Cardiac muscle cell (in vitro differentiated cells and primary cell): ENCODE measurements at regions not wholly inside any gene's neighbourhood (a gene's known extent, or its start where the extent isn't known, plus 50 kb on each side); places are given as distances from the start of the nearest gene placed in this dataset.

ENCODE experiments used
- DNase-seq, 2 donors: peaks; one replicate each; pipeline versions ENCODE4 v3.0.0 to v3.0.0-alpha.2; 2010 to 2017; ENCODE audit warnings: low read depth in 1 of 2, low spot score in 1 of 2
- H3K27ac ChIP-seq: fragments of 200-600 bp; sonication (generic); 2 replicates; pipeline ENCODE4 v1.5.1; 2016
- H3K27me3 ChIP-seq: fragments of 200-600 bp; sonication (generic); 2 replicates; pipeline ENCODE4 v1.6.0; 2016; ENCODE audit warnings: control low read depth
- H3K36me3 ChIP-seq: fragments of 200-600 bp; sonication (generic); 2 replicates; pipeline ENCODE4 v1.5.1; 2016; ENCODE audit warnings: control low read depth
- H3K4me1 ChIP-seq: fragments of 200-600 bp; sonication (generic); 2 replicates; pipeline ENCODE4 v1.8.1; 2017; ENCODE audit warnings: low read depth, mild to moderate bottlenecking, mixed run types
- H3K4me3 ChIP-seq: fragments of 200-600 bp; sonication (generic); 2 replicates; pipeline ENCODE4 v1.5.1; 2016; ENCODE audit warnings: mild to moderate bottlenecking
- H3K9me3 ChIP-seq: fragments of 200-600 bp; sonication (generic); 2 replicates; pipeline ENCODE4 v1.5.1; 2017; ENCODE audit warnings: low read depth, mild to moderate bottlenecking, control low read depth
- TF ChIP-seq, protein P1 (sequence below): IDR thresholded peaks from 2 replicates; pipeline ENCODE4 v1.5.1; 2012; ENCODE audit warnings: low read depth, mild to moderate bottlenecking, low read length

DNA sequence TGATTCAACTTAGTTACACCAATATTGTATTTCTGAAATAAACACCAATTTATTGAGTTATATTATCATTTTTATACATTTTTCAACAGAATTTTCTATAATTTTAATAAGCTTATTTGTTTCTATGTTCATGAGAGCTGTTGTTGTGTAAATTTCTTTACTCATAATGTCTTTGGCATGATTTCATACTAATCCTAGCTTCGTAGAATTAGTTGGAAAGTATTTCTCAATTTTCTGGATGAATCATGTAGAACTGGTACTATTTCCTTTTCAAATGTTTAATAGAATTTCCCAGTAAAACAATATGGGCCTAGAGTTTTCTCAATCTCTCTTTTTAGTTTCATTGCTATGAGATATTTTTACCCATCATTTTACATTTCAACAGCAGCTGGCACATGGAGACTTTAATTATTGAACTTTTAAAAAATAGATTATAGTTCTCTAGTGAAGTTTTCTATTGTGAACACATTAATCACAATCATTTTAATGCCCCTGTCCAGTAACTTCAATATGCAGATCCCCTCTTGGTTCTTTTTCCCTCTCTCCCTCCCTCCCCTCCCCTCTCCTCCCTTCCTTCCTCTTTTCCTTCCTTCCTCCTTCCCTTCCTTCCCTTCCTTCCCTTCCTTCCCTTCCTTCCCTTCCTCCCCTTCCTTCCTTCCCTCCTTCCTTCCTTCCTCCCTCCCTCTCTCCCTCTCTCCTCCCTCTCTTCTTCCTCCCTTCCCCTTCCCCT is 1357.1 kb downstream of the ZPLD1 start:
- Histone ChIP-seq H3K36me3 (no peaks in the 10 kb centered on the region), H3K27ac (no peak overlapping the region), H3K4me1 (peaks cover 4% of the 10 kb centered on the region), H3K27me3 (no peaks in the 10 kb centered on the region), H3K9me3 (no peaks in the 10 kb centered on the region), H3K4me3 (no peak overlapping the region)
- TF ChIP-seq, protein P1, sequence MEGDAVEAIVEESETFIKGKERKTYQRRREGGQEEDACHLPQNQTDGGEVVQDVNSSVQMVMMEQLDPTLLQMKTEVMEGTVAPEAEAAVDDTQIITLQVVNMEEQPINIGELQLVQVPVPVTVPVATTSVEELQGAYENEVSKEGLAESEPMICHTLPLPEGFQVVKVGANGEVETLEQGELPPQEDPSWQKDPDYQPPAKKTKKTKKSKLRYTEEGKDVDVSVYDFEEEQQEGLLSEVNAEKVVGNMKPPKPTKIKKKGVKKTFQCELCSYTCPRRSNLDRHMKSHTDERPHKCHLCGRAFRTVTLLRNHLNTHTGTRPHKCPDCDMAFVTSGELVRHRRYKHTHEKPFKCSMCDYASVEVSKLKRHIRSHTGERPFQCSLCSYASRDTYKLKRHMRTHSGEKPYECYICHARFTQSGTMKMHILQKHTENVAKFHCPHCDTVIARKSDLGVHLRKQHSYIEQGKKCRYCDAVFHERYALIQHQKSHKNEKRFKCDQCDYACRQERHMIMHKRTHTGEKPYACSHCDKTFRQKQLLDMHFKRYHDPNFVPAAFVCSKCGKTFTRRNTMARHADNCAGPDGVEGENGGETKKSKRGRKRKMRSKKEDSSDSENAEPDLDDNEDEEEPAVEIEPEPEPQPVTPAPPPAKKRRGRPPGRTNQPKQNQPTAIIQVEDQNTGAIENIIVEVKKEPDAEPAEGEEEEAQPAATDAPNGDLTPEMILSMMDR: no peak
- DNase-seq: no peak

GRCh38 chr3:103794656-103795055 is 1359.8 kb downstream of the ZPLD1 start:
- no peaks in the 10 kb centered on the region for H3K4me1 ChIP-seq
- H3K27me3 ChIP-seq: no peaks in the 10 kb centered on the region
- DNase-seq: peak in 1 of 2 donors; percentile 23
- TF ChIP-seq, protein P1: no peak
- H3K9me3 ChIP-seq: no peaks in the 10 kb centered on the region
- H3K27ac ChIP-seq: no peak overlapping the region
- no peak overlapping the region for H3K4me3 ChIP-seq
- no peaks in the 10 kb centered on the region for H3K36me3 ChIP-seq

DNA sequence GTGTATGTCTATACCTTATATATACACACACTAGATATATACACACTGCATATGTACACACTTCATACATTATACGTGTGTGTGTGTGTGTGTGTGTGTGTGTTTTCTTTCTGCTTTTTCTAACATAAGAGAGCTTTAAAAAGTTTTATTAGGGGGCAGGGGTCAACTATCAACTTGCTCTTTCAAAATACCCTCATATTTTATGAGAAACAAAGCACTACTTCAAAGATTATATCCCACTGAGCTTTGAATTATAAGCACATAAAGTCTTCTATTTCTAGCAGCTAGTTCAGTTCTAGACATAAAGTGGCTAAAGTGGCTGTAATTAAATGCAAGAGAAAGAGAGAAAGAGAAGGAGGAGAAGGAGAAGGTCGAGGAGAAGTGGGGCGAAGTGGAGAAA is 1361.3 kb downstream of the ZPLD1 start:
- Histone ChIP-seq H3K4me1 (no peaks in the 10 kb centered on the region), H3K27me3 (no peaks in the 10 kb centered on the region), H3K9me3 (no peaks in the 10 kb centered on the region), H3K4me3 (no peak overlapping the region), H3K36me3 (no peaks in the 10 kb centered on the region), H3K27ac (no peak overlapping the region)
- no peak for DNase-seq
- TF ChIP-seq, protein P1: no peak

GRCh38 chr3:103803787-103804186 is 1369.0 kb downstream of the ZPLD1 start:
- Histone ChIP-seq H3K9me3 (no peaks in the 10 kb centered on the region), H3K36me3 (no peaks in the 10 kb centered on the region), H3K27ac (no peak overlapping the region), H3K4me1 (no peaks in the 10 kb centered on the region), H3K4me3 (no peak overlapping the region), H3K27me3 (no peaks in the 10 kb centered on the region)
- DNase-seq: no peak
- TF ChIP-seq, protein P1: no peak

DNA sequence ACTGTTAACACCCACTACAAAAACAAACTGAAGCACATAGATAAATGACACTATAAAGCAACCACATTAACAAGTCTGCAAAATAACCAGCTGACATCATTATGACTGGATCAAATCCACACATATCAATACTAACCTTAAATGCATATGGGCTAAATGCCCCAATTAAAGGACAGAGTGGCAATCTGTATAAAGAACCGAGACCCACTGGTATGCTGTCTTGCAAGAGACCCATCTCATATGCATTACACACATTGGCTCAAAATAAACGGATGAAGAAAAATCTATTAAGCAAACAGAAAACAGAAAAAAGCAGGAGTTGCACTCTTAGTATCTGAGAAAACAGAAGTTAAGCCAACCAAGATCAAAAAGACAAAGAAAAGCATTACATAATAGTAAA is 1375.4 kb downstream of the ZPLD1 start:
- Histone ChIP-seq H3K4me3 (no peak overlapping the region), H3K27me3 (no peaks in the 10 kb centered on the region), H3K9me3 (no peaks in the 10 kb centered on the region), H3K27ac (no peak overlapping the region), H3K4me1 (no peaks in the 10 kb centered on the region), H3K36me3 (no peaks in the 10 kb centered on the region)
- DNase-seq: no peak
- TF ChIP-seq, protein P1: no peak
